K562 (cell line): ENCODE measurements at regions not wholly inside any gene's neighbourhood (a gene's known extent, or its start where the extent isn't known, plus 50 kb on each side); places are given as distances from the start of the nearest gene placed in this dataset.
A peak's percentile ranks its signal among the peaks of the same experiment; 100 is the strongest.

Experiments
- ARID1B ChIP-seq: fragments of 450-650 bp; IDR thresholded peaks from 2 replicates; pipeline ENCODE4 v1.6.1; 2016; ENCODE audit warnings: antibody characterized with exemption, mild to moderate bottlenecking, inconsistent platforms
- ATF1 ChIP-seq, 2 experiments: fragments of 450-650 bp in 1 of 2; IDR thresholded peaks; 2 replicates each; pipeline ENCODE4 v1.6.1; 2016; ENCODE audit warnings: missing compliant biosample characterization in 1 of 2, missing genetic modification characterization in 1 of 2
- CBFA2T3 ChIP-seq: fragments of 450-650 bp; IDR thresholded peaks from 2 replicates; pipeline ENCODE4 v1.6.1; 2017
- CBFB ChIP-seq: sonication (generic); formaldehyde crosslinking; IDR thresholded peaks from 2 replicates; pipeline ENCODE4 v1.4.0; 2020; ENCODE audit warnings: mild to moderate bottlenecking, missing genetic modification reagents
- CBX3 ChIP-seq, 2 experiments: IDR thresholded peaks; 1 replicate in 1 of 2; 2 replicates in 1 of 2; pipeline ENCODE4 v1.6.1; 2012; ENCODE audit warnings: inconsistent platforms in 2 of 2, low read length in 2 of 2, borderline replicate concordance in 1 of 2, control low read depth in 1 of 2
- E2F6 ChIP-seq, 2 experiments: IDR thresholded peaks; 2 replicates each; pipeline ENCODE4 v1.6.1; 2011; ENCODE audit warnings: borderline replicate concordance in 1 of 2, control low read depth in 1 of 2, low read depth in 1 of 2, low read length in 1 of 2, mild to moderate bottlenecking in 1 of 2, mixed read lengths in 1 of 2, moderate library complexity in 1 of 2; ENCODE audit not compliant: insufficient read depth in 1 of 2, insufficient read length in 1 of 2, poor library complexity in 1 of 2, severe bottlenecking in 1 of 2; ENCODE audit errors: extremely low read depth in 1 of 2
- HDAC2 ChIP-seq: fragments of 450-650 bp; IDR thresholded peaks from 2 replicates; pipeline ENCODE4 v1.6.1; 2016; ENCODE audit warnings: mild to moderate bottlenecking
- MAFF ChIP-seq: IDR thresholded peaks from 2 replicates; pipeline ENCODE4 v1.6.1; 2012; ENCODE audit warnings: low read length, improper control_type of control experiment
- MAFK ChIP-seq: IDR thresholded peaks from 2 replicates; pipeline ENCODE4 v1.6.1; 2011; ENCODE audit warnings: low read length, improper control_type of control experiment
- MTA2 ChIP-seq: fragments of 450-650 bp; IDR thresholded peaks from 2 replicates; pipeline ENCODE4 v1.6.1; 2016; ENCODE audit warnings: low read depth
- MYBL2 ChIP-seq, 2 experiments: fragments of 450-650 bp in 1 of 2; sonication (generic) in 1 of 2; formaldehyde crosslinking in 1 of 2; IDR thresholded peaks; 2 replicates each; pipeline versions ENCODE4 v1.6.1 to v1.8.1; 2017 to 2022; ENCODE audit warnings: borderline replicate concordance in 1 of 2, inconsistent platforms in 1 of 2, low read depth in 1 of 2, mild to moderate bottlenecking in 1 of 2, missing genetic modification reagents in 1 of 2, moderate library complexity in 1 of 2
- MYNN ChIP-seq, 2 experiments: sonication (generic); formaldehyde crosslinking in 1 of 2; IDR thresholded peaks; 2 replicates each; pipeline versions ENCODE4 v1.5.0 to v1.6.1; 2016 to 2020; ENCODE audit warnings: antibody characterized with exemption in 1 of 2, missing genetic modification reagents in 1 of 2
- PKNOX1 ChIP-seq: fragments of 450-650 bp; IDR thresholded peaks from 2 replicates; pipeline ENCODE4 v1.6.1; 2016
- POLR2AphosphoS5 ChIP-seq: IDR thresholded peaks from 2 replicates; pipeline ENCODE4 v1.6.1; 2011; ENCODE audit warnings: mild to moderate bottlenecking, low read depth, low read length, moderate library complexity; ENCODE audit not compliant: control insufficient read depth, insufficient read depth
- PYGO2 ChIP-seq: fragments of 450-650 bp; IDR thresholded peaks from 2 replicates; pipeline ENCODE4 v1.6.1; 2016; ENCODE audit warnings: mild to moderate bottlenecking, missing genetic modification characterization, moderate library complexity, missing compliant biosample characterization
- RAD51 ChIP-seq: fragments of 450-650 bp; IDR thresholded peaks from 2 replicates; pipeline ENCODE4 v1.7.1; 2016; ENCODE audit warnings: low read depth, mild to moderate bottlenecking, borderline replicate concordance
- RBM15 ChIP-seq: fragments of 200-400 bp; formaldehyde crosslinking; IDR thresholded peaks from 2 replicates; pipeline ENCODE4 v1.6.1; 2018; ENCODE audit warnings: mild to moderate bottlenecking, low read length, moderate library complexity; ENCODE audit not compliant: insufficient read depth
- ZNF121 ChIP-seq: sonication (generic); formaldehyde crosslinking; conservative IDR thresholded peaks from 2 replicates; pipeline ENCODE4 v1.8.0; 2022; ENCODE audit warnings: missing genetic modification reagents
- TF ChIP-seq, protein P1 (sequence below), 2 experiments: fragments of 150-350 bp in 1 of 2; IDR thresholded peaks; 2 replicates each; pipeline ENCODE4 v1.6.1; 2012 to 2016; ENCODE audit warnings: low read depth in 2 of 2, low read length in 2 of 2, mild to moderate bottlenecking in 1 of 2, moderate library complexity in 1 of 2

- TF ChIP-seq RAD51 (peak; percentile 68), CBFA2T3 (peak; percentile 87), PKNOX1 (peak; percentile 60; the same call in 1 of the 2 replicates), PYGO2 (tag) (no peak), HDAC2 (peak; percentile 61), ZNF121 (CRISPR knock-in tag) (peak; percentile 29; the same call in 1 of the 2 replicates), ARID1B (peak; percentile 71), MAFK (peak; percentile 21; the same call in 1 of the 2 replicates), E2F6 (IDR thresholded peaks at IDR 0.05; ENCODE audit: borderline replicate concordance in 1 of 2, extremely low read depth in 1 of 2, insufficient read depth in 1 of 2, insufficient read length in 1 of 2, low read depth in 1 of 2, low read length in 1 of 2, poor library complexity in 1 of 2, severe bottlenecking in 1 of 2) (peak; percentile 19 to 61), ATF1 (CRISPR knock-in tag; IDR thresholded peaks at IDR 0.05) (no peak), ATF1 (tag; IDR thresholded peaks at IDR 0.05) (peak; percentile 47; the same call in 1 of the 2 replicates), RBM15 (no peak), POLR2AphosphoS5 (no peak), MYBL2 (IDR thresholded peaks at IDR 0.05; ENCODE audit: low read depth) (no peak), MYBL2 (CRISPR knock-in tag; IDR thresholded peaks at IDR 0.05; ENCODE audit: borderline replicate concordance) (no peak), MTA2 (peak; percentile 55), MYNN (IDR thresholded peaks at IDR 0.05) (0 out of 2 replicates have a peak, but pooled peaks have one; percentile 10), MYNN (CRISPR knock-in tag; IDR thresholded peaks at IDR 0.05) (no peak), CBX3 (IDR thresholded peaks at IDR 0.05; ENCODE audit: borderline replicate concordance in 1 of 2, low read length in 2 of 2) (0 out of 3 replicates have a peak, but pooled peaks of 1 of the 2 experiments have one; percentile 14), CBFB (no peak), MAFF (peak; percentile 8; the same call in 1 of the 2 replicates)
- TF ChIP-seq, protein P1, sequence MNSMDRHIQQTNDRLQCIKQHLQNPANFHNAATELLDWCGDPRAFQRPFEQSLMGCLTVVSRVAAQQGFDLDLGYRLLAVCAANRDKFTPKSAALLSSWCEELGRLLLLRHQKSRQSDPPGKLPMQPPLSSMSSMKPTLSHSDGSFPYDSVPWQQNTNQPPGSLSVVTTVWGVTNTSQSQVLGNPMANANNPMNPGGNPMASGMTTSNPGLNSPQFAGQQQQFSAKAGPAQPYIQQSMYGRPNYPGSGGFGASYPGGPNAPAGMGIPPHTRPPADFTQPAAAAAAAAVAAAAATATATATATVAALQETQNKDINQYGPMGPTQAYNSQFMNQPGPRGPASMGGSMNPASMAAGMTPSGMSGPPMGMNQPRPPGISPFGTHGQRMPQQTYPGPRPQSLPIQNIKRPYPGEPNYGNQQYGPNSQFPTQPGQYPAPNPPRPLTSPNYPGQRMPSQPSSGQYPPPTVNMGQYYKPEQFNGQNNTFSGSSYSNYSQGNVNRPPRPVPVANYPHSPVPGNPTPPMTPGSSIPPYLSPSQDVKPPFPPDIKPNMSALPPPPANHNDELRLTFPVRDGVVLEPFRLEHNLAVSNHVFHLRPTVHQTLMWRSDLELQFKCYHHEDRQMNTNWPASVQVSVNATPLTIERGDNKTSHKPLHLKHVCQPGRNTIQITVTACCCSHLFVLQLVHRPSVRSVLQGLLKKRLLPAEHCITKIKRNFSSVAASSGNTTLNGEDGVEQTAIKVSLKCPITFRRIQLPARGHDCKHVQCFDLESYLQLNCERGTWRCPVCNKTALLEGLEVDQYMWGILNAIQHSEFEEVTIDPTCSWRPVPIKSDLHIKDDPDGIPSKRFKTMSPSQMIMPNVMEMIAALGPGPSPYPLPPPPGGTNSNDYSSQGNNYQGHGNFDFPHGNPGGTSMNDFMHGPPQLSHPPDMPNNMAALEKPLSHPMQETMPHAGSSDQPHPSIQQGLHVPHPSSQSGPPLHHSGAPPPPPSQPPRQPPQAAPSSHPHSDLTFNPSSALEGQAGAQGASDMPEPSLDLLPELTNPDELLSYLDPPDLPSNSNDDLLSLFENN (IDR thresholded peaks at IDR 0.05; ENCODE audit: low read depth in 2 of 2, low read length in 2 of 2), result peak in 1 of 2 experiments; percentile 49; a peak in 1 of 4 replicates
Measured at GRCh38 chr5:54785729-54786591, 199.4 kb downstream of the ESM1 start (continued).
